Vagina (tissue), 2 donors: ENCODE measurements at regions not wholly inside any gene's neighbourhood (a gene's known extent, or its start where the extent isn't known, plus 50 kb on each side); places are given as distances from the start of the nearest gene placed in this dataset.

Source experiments
- POLR2AphosphoS5 ChIP-seq, 2 donors: sonication (generic); formaldehyde crosslinking; IDR thresholded peaks; one replicate each; pipeline ENCODE4 v1.9.0; 2017; ENCODE audit warnings: antibody characterized with exemption in 2 of 2, mild to moderate bottlenecking in 2 of 2, low read depth in 1 of 2; ENCODE audit not compliant: insufficient read depth in 1 of 2
- TF ChIP-seq, protein P1 (sequence below), 3 experiments: fragments of 450-650 bp in 2 of 3; fragments of 200-600 bp in 1 of 3; sonication (generic) in 1 of 3; IDR thresholded peaks; one replicate each; pipeline ENCODE4 v1.5.1; 2017 to 2019; ENCODE audit warnings: antibody characterized with exemption in 3 of 3, mild to moderate bottlenecking in 2 of 3, moderate library complexity in 2 of 3

GRCh38 chr20:58056921-58057686 is 171.3 kb downstream of the ANKRD60 start:
- TF ChIP-seq, protein P1, sequence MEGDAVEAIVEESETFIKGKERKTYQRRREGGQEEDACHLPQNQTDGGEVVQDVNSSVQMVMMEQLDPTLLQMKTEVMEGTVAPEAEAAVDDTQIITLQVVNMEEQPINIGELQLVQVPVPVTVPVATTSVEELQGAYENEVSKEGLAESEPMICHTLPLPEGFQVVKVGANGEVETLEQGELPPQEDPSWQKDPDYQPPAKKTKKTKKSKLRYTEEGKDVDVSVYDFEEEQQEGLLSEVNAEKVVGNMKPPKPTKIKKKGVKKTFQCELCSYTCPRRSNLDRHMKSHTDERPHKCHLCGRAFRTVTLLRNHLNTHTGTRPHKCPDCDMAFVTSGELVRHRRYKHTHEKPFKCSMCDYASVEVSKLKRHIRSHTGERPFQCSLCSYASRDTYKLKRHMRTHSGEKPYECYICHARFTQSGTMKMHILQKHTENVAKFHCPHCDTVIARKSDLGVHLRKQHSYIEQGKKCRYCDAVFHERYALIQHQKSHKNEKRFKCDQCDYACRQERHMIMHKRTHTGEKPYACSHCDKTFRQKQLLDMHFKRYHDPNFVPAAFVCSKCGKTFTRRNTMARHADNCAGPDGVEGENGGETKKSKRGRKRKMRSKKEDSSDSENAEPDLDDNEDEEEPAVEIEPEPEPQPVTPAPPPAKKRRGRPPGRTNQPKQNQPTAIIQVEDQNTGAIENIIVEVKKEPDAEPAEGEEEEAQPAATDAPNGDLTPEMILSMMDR (IDR thresholded peaks at IDR 0.05), result no peak
- no peak for TF ChIP-seq POLR2AphosphoS5 (IDR thresholded peaks at IDR 0.05; ENCODE audit: insufficient read depth in 1 of 2, low read depth in 1 of 2)
